KOPT-K1 (cell line): ENCODE measurements at regions not wholly inside any gene's neighbourhood (a gene's known extent, or its start where the extent isn't known, plus 50 kb on each side); places are given as distances from the start of the nearest gene placed in this dataset.
"Not testable (repeated sequence)": the region's sequence is repeated elsewhere in the genome, so short reads cannot be mapped to it uniquely, and the experiment has no call there.

Experiments
- H3K27ac ChIP-seq: fragments of 200-600 bp; sonication (generic); 2 replicates; pipeline ENCODE4 v1.5.1; 2016; ENCODE audit warnings: antibody characterized with exemption, mild to moderate bottlenecking, low read depth, low read length; ENCODE audit not compliant: poor library complexity, severe bottlenecking
- H3K36me3 ChIP-seq: fragments of 200-600 bp; sonication (generic); 2 replicates; pipeline ENCODE4 v1.5.1; 2017; ENCODE audit warnings: antibody characterized with exemption, mild to moderate bottlenecking, low read length, moderate library complexity; ENCODE audit not compliant: insufficient read depth
- H3K9me3 ChIP-seq: fragments of 200-600 bp; sonication (generic); 2 replicates; pipeline ENCODE4 v1.5.1; 2017; ENCODE audit warnings: antibody characterized with exemption, low read length, mild to moderate bottlenecking; ENCODE audit not compliant: insufficient read depth, poor library complexity, severe bottlenecking

- H3K36me3 ChIP-seq = no peaks in the 10 kb centered on the region
- H3K27ac ChIP-seq = no peak overlapping the region
These were observed 470.8 kb upstream of the ZMIZ1 start for GRCh38 chr10:78597796-78598555.

DNA sequence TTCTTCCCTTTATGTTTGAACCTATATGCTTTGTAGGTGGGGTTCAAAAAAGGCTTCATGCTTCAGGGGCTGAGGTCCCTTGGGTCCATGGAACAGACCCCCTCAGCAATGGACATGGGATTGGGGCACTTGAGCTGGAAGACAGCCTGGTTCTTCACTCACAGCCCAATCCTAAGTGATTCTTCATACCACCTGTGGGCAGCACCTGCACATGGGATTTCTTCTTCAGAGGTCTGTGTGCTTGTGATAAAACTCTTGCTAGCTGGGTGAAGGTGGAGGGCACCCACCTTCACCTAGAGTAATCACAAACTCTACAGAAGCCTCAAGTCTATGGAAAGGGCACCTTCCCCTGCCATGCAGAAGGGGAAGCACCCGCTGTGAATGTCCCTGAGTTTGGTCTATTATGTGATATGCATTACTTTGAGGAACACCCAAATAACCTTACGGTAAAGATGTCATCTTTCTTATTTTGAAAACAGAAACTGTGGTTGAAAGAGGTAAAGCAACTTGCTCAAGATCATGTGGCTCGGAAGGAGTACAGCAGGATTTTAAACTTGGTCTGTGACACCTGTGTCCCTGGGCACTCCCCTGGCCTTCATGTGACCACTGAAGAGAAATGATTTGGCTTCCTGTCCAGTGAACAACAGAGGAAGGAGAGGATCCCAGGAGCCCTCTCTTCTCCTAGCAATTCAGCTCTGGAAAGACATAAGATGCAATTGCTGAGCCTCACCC lies 469.5 kb upstream of the ZMIZ1 start:
- no peak overlapping the region for H3K27ac ChIP-seq
- H3K36me3 ChIP-seq = no peaks in the 10 kb centered on the region
- no peaks in the 10 kb centered on the region for H3K9me3 ChIP-seq

More at GRCh38 chr10:78597796-78598555, 470.8 kb upstream of the ZMIZ1 start:
- H3K9me3 ChIP-seq = no peaks in the 10 kb centered on the region

GRCh38 chr10:78600121-78600665 lies 468.6 kb upstream of the ZMIZ1 start:
- H3K27ac ChIP-seq = no peak overlapping the region

DNA sequence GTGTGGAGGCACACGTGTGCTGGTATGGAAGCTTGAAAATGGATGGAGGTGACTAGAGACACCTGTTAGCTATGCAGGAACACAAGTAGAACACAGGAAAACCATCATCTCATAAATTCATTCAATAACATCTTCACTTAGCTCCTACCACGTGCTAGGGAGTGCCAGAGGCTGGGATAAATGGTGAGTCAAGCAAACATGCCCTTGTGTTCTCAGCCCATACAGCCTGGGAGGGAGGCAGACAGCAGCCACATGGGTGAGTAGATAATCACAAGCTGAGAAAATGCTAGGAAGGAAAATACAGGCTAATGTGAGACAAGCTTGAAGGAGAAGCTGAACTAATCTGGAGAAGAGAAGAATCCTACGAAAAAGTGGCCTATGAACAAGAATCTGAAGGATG lies 468.0 kb upstream of the ZMIZ1 start:
- Histone ChIP-seq H3K9me3 (no peaks in the 10 kb centered on the region), H3K36me3 (no peaks in the 10 kb centered on the region), H3K27ac (no peak overlapping the region)

More at GRCh38 chr10:78600121-78600665, 468.6 kb upstream of the ZMIZ1 start:
- no peaks in the 10 kb centered on the region for H3K9me3 ChIP-seq
- H3K36me3 ChIP-seq = no peaks in the 10 kb centered on the region

DNA sequence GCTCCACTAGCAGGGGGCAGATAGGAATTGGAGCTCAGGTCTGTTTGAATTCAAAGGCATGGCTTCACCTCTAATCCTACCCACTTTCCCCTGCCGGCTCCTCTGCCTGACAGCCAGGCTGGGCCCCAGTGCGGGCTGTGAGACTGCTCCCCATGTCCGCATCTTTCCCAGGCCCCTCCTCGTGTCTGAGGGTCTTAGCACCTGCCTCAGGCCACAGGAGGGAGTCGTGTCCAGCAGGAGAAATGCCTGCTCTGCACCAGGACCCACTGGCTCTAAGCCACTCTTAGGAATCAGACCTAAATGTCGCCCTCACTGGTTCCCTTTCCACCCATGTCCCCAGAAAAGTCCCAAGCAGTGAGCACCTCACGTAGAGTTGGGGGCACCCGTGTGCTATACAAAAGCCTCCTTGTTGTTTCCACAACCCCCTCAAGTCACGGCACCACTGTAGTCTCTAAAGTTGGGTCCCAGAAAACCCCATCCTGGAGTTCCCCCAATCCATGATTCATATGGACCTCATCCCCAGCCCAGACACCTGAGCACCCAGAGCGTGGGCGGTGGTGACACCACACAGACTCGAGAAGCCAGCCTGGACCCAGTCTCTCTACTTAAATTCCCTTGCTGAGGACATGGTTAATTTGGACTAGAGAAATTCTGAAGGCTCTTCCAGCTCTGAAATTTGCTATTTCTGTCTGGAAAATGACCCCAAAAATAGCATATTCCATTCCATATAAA lies 466.4 kb upstream of the ZMIZ1 start:
- Histone ChIP-seq H3K36me3 (no peaks in the 10 kb centered on the region), H3K9me3 (no peaks in the 10 kb centered on the region), H3K27ac (no peak overlapping the region)

DNA sequence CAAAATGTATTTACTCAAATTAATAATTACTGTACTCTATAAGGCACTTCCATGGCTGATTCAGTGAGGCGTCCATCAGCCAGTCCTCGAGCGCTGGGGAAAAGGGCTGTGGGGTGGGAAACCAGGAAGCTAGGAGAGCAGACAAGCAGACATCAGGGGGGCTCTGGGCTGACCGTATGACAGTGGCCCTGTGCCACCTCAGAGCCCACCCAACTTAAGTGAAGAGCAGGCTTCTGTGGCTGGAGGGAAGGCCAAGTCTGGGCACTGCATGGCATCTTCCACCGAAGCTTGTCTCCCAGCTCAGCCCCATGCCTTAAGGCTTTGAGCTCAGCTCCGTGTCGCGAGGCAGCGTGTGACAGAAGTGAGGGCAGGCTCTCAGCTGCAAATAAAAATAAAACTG lies 464.5 kb upstream of the ZMIZ1 start:
- no peaks in the 10 kb centered on the region for H3K36me3 ChIP-seq
- H3K9me3 ChIP-seq = peaks cover 10% of the 10 kb centered on the region
- no peak overlapping the region for H3K27ac ChIP-seq

GRCh38 chr10:78604721-78605120 lies 464.0 kb upstream of the ZMIZ1 start:
- no peak overlapping the region for H3K27ac ChIP-seq
- peaks cover 13% of the 10 kb centered on the region for H3K9me3 ChIP-seq
- no peaks in the 10 kb centered on the region for H3K36me3 ChIP-seq

DNA sequence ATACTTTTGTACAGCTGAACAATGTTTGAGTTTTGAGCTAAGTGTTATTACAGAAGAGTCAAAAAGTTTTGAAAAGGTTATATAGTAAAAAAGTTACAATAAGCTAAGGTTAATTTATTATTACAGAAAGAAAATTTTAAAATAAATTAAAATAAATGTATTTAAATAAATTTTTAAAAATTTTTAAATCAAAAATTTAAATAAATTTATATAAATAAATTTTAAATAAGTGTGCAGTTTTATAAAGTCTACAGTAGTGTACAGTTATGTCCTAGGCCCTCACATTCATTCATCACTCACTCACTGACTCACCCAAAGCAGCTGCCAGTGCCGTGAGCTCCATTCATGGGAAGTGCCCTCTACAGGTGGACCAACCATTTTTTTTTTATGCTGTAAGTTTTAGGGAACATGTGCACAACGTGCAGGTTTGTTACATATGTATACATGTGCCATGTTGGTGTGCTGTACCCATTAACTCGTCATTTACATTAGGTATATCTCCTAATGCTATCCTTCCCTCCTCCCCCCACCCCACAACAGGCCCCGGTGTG lies 462.9 kb upstream of the ZMIZ1 start:
- Histone ChIP-seq H3K9me3 (peaks cover 16% of the 10 kb centered on the region), H3K36me3 (no peaks in the 10 kb centered on the region), H3K27ac (no peak overlapping the region)

DNA sequence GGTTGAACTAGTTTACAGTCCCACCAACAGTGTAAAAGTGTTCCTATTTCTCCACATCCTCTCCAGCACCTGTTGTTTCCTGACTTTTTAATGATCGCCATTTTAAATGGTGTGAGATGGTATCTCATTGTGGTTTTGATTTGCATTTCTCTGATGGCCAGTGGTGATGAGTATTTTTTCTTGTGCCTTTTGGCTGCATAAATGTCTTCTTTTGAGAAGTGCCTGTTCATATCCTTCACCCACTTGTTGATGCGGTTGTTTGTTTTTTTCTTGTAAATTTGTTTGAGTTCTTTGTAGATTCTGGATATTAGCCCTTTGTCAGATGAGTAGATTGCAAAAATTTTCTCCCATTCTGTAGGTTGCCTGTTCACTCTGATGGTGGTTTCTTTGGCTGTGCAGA lies 462.0 kb upstream of the ZMIZ1 start:
- not testable (repeated sequence) for H3K27ac ChIP-seq, H3K36me3 ChIP-seq
- H3K9me3 ChIP-seq = peaks cover 16% of the 10 kb centered on the region

GRCh38 chr10:78609976-78610375 lies 458.8 kb upstream of the ZMIZ1 start:
- peaks cover 16% of the 10 kb centered on the region for H3K9me3 ChIP-seq
- H3K36me3 ChIP-seq = no peaks in the 10 kb centered on the region
- H3K27ac ChIP-seq = no peak overlapping the region

DNA sequence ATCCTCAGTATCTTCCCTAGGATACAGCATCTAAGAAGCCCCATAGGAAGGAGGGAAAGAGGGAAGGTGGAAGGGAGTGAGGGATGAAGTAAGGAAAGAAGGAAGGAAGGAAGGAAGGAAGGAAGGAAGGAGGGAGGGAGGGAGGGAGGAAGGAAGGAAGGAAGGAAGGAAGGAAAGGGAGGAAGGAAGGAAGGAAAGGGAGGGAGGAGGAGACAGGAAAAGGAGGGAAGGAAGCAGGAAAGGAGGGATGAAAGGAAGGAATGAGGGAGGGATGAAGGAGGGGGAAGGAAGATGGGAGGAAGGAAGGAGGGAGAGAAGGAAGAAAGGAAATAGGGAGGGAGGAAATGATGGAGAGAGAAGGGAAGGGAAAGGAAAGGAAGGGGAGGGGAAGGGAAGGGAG lies 455.6 kb upstream of the ZMIZ1 start:
- Histone ChIP-seq H3K36me3 (no peaks in the 10 kb centered on the region), H3K9me3 (peaks cover 16% of the 10 kb centered on the region), H3K27ac (no peak overlapping the region)

DNA sequence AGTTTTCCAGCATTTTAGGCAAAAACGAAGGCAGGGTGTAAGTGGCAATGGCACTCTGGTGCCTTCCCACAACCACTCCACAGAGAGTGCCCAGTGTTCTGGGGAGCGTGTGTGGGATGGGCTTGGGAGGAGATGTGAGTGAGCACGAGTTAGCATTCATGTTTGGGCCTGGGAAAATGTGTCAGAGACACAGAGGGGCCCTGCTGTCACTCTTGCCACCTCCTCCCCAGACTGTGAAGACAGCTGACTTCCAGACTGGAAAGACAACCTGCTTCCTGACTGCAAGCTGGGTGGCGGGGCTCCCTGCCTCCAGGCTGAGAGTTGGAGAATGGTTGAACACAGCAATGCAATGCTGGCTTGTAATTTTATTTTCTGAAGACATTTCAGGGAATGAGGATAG lies 454.5 kb upstream of the ZMIZ1 start:
- Histone ChIP-seq H3K36me3 (no peaks in the 10 kb centered on the region), H3K27ac (no peak overlapping the region), H3K9me3 (peaks cover 6% of the 10 kb centered on the region)

DNA sequence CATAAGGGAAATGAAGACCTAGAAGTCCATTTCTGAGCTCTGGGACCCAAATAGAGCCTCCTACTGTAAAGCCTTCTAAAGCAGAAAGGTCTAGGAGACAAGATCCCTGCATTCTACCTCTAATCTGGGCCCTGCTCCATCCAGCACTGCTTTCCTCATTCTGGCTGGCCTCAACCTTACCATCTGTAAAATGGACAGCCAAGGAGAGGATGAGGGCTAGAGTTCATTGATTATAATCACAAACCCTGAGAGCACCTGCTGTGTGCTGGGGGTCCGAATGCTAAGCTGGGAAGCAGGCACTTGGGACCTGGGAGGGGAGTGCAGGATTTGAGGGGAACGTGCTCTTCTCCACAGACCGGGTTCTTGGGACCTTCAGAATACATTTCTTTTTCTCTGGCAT lies 454.0 kb upstream of the ZMIZ1 start:
- no peaks in the 10 kb centered on the region for H3K36me3 ChIP-seq
- peaks cover 3% of the 10 kb centered on the region for H3K9me3 ChIP-seq
- H3K27ac ChIP-seq = no peak overlapping the region

DNA sequence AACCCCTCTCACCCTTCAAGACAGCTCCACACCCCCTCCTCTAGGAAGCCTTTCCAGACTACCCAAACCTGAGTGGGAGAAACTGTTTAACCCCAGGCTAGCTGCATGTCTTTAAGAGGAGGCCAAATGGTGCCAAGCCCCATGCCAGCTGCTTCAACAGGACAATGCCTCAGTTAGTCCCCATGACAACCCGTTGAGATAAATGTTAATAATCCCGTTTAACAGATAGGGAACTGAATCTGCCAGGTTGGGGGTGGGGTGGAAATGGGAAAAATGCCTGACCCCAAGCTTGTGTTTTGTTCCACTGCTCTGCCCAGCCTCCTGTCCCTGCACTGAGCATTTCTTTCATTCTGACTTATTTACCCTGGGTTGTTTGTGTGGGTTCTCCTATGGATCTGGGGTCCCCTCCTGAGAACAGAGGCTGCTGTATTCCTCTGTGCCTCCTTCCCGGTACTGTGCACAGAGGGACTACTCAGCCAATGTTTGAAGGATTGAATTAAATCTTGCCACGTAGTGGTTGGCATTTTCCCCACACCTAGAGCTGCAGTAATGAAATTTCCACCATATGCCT lies 452.6 kb upstream of the ZMIZ1 start:
- H3K27ac ChIP-seq = no peak overlapping the region
- H3K9me3 ChIP-seq = no peaks in the 10 kb centered on the region

More for the DNA sequence above, 452.6 kb upstream of the ZMIZ1 start:
- H3K36me3 ChIP-seq = no peaks in the 10 kb centered on the region
